HEK293T (cell line): ENCODE measurements at regions not wholly inside any gene's neighbourhood (a gene's known extent, or its start where the extent isn't known, plus 50 kb on each side); places are given as distances from the start of the nearest gene placed in this dataset.

Experiments used
- CTCF ChIA-PET: fragments of 350-600 bp; formaldehyde crosslinking; extraction: SDS; loops from one replicate; lab custom pipeline; 2021; ENCODE audit warnings: antibody characterized with exemption, inconsistent platforms; lab: Yijun Ruan, JAX
- POLR2A ChIA-PET: fragments of 350-600 bp; formaldehyde crosslinking; extraction: SDS; loops from one replicate; lab custom pipeline; 2020; ENCODE audit warnings: antibody characterized with exemption, inconsistent platforms; lab: Yijun Ruan, JAX
- DNase-seq: peaks from one replicate; pipeline ENCODE4 v3.0.0; 2012; ENCODE audit warnings: mixed read lengths; ENCODE audit errors: extremely low spot score
- ARNT ChIP-seq: fragments of 450-650 bp; IDR thresholded peaks from 2 replicates; pipeline ENCODE4 v1.6.1; 2017; ENCODE audit warnings: mild to moderate bottlenecking
- BHLHE40 ChIP-seq: fragments of 450-650 bp; IDR thresholded peaks from 2 replicates; pipeline ENCODE4 v1.6.1; 2016; ENCODE audit warnings: mild to moderate bottlenecking, moderate library complexity, borderline replicate concordance
- CTBP1 ChIP-seq: fragments of 450-650 bp; IDR thresholded peaks from 2 replicates; pipeline ENCODE4 v1.6.1; 2016; ENCODE audit warnings: borderline replicate concordance
- ELF4 ChIP-seq: fragments of 450-650 bp; IDR thresholded peaks from 2 replicates; pipeline ENCODE4 v1.6.1; 2017; ENCODE audit warnings: antibody characterized with exemption
- FOXA1 ChIP-seq: fragments of 450-650 bp; IDR thresholded peaks from 2 replicates; pipeline ENCODE4 v1.6.1; 2016; ENCODE audit warnings: mild to moderate bottlenecking
- FOXK2 ChIP-seq: fragments of 450-650 bp; IDR thresholded peaks from 2 replicates; pipeline ENCODE4 v1.6.1; 2016; ENCODE audit warnings: mild to moderate bottlenecking
- FOXM1 ChIP-seq: fragments of 450-650 bp; IDR thresholded peaks from 2 replicates; pipeline ENCODE4 v1.6.1; 2017; ENCODE audit warnings: mild to moderate bottlenecking, borderline replicate concordance
- HDGF ChIP-seq: fragments of 450-650 bp; IDR thresholded peaks from 2 replicates; pipeline ENCODE4 v1.6.1; 2017; ENCODE audit warnings: antibody characterized with exemption, borderline replicate concordance
- L3MBTL2 ChIP-seq: fragments of 450-650 bp; conservative IDR thresholded peaks from 2 replicates; pipeline ENCODE4 v1.6.1; 2016; ENCODE audit warnings: mild to moderate bottlenecking
- LEF1 ChIP-seq: fragments of 450-650 bp; IDR thresholded peaks from 2 replicates; pipeline ENCODE4 v1.6.1; 2017; ENCODE audit warnings: mild to moderate bottlenecking, borderline replicate concordance
- NFRKB ChIP-seq: fragments of 450-650 bp; IDR thresholded peaks from 2 replicates; pipeline ENCODE4 v1.6.1; 2016; ENCODE audit warnings: mild to moderate bottlenecking, moderate library complexity
- SP1 ChIP-seq: fragments of 450-650 bp; IDR thresholded peaks from 2 replicates; pipeline ENCODE4 v1.6.1; 2017
- SUZ12 ChIP-seq: fragments of 450-650 bp; IDR thresholded peaks from 2 replicates; pipeline ENCODE4 v1.6.1; 2016; ENCODE audit warnings: mild to moderate bottlenecking
- TARDBP ChIP-seq: fragments of 450-650 bp; IDR thresholded peaks from 2 replicates; pipeline ENCODE4 v1.6.1; 2016
- ZNF384 ChIP-seq: fragments of 450-650 bp; IDR thresholded peaks from 2 replicates; pipeline ENCODE4 v1.6.1; 2016
- TF ChIP-seq, protein P1 (sequence below): fragments of 450-650 bp; IDR thresholded peaks from 2 replicates; pipeline ENCODE4 v1.6.1; 2016

DNA sequence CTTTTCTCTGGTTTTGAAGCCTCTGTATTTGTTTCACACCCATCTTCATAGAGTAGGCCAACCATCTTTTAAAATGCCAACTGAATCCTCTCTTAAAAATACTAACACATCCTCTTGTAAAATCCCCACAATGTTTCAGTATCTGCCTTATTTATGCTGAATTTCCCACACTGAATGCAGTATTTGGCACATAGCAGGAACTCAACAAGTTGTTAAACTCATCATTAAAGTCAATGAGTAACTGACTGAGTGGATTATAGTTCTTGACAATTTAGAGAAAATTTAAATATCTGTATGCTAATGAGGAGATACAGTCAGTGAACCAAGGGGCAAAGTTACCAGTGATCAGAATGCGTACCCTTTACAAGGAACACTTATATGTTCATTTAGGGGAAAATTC, 505.5 kb upstream of the PCDH9 start:
- no peak for DNase-seq
- TF ChIP-seq ARNT (no peak), ELF4 (no peak), CTBP1 (no peak), HDGF (no peak), LEF1 (no peak), SP1 (no peak), FOXM1 (no peak), TARDBP (no peak), L3MBTL2 (no peak), SUZ12 (no peak)
- TF ChIP-seq, protein P1, sequence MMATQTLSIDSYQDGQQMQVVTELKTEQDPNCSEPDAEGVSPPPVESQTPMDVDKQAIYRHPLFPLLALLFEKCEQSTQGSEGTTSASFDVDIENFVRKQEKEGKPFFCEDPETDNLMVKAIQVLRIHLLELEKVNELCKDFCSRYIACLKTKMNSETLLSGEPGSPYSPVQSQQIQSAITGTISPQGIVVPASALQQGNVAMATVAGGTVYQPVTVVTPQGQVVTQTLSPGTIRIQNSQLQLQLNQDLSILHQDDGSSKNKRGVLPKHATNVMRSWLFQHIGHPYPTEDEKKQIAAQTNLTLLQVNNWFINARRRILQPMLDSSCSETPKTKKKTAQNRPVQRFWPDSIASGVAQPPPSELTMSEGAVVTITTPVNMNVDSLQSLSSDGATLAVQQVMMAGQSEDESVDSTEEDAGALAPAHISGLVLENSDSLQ, result no peak
- POLR2A ChIA-PET, result no interaction called here
- CTCF ChIA-PET, result interaction anchor here (0.8 kb wide), 1 partner anchor 98 kb away, joined by 4 read pairs; no protein-coding TSS in a partner anchor

- ChIA-PET POLR2A (no interaction called here), CTCF (no interaction called here)
- TF ChIP-seq SUZ12 (no peak), LEF1 (no peak), ELF4 (no peak), NFRKB (no peak)
- TF ChIP-seq, protein P1, result no peak
- no peak for DNase-seq
Measured at GRCh38 chr13:67726979-67727378, 496.8 kb upstream of the PCDH9 start.

DNA sequence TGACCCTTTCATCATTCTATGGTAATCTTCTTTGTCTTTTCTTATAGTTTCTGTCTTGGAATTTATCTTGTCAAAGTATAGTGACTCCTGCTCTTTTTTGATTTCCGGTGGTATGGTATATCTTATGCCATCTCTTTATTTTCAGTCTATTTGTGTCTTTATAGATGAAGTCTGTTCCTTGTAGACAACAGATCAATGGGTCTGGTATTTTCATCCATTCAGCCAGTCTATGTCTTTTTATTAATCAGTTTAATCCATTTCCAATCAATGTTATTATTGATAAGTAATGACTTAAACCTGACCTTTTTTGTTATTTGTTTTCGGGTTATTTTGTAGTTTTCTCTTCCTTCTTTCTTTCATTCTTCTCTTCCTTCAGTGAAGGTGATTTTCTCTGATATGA, 495.9 kb upstream of the PCDH9 start:
- TF ChIP-seq TARDBP (no peak), ZNF384 (no peak), L3MBTL2 (no peak), SP1 (no peak), FOXA1 (no peak), LEF1 (no peak), FOXM1 (no peak), ARNT (no peak), FOXK2 (no peak), HDGF (no peak)
- ChIA-PET POLR2A (no interaction called here), CTCF (no interaction called here)
- DNase-seq, result no peak

DNA sequence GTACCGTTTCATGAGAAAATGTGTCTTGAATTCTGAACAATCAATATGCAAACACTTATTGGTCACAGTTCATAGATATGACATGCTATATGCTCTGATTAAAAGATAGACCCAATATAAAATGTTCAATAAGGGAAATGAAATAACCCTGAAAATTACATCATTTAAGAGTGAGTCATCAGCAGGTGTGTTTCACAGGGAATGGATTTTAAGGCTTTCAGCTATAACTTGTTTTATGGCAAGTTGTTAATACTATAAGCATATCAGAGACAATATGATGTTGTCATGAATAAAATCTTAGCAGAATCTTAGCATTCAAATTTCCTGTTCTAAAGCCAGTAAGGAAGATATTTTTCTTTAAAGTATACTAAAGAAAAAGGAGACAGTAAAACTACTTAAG, 483.4 kb upstream of the PCDH9 start:
- CTCF ChIA-PET, result no interaction called here
- no peak for DNase-seq
- TF ChIP-seq FOXA1 (no peak), CTBP1 (no peak), ARNT (no peak), BHLHE40 (no peak), NFRKB (no peak), LEF1 (no peak), ZNF384 (no peak), SP1 (no peak), L3MBTL2 (no peak), ELF4 (no peak), TARDBP (no peak), FOXK2 (no peak), FOXM1 (no peak), HDGF (no peak), SUZ12 (no peak)
- TF ChIP-seq, protein P1, result no peak
- POLR2A ChIA-PET, result no interaction called here

DNA sequence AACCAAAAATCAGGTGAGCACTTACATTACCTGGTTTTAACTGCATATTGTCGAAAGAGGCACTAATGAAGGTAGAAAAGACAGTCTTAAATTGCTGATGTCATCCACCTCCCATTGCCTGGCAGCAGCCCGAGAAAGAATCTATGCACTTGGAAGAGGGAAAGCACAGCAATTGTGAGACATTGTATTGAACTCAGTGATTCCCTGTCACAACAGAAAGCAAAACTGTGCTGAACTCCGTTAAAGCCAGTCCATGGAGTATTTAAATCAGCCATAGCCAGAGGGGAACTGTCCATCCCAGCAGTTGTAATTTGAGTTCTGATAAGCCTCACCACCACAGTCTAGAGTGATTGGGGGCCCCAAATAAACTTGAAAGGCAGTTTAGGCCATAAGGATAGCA, 466.6 kb upstream of the PCDH9 start:
- ChIA-PET CTCF (no interaction called here), POLR2A (no interaction called here)
- TF ChIP-seq NFRKB (no peak), FOXK2 (no peak), SUZ12 (no peak), BHLHE40 (no peak), FOXM1 (no peak), ZNF384 (no peak), FOXA1 (no peak), L3MBTL2 (no peak), CTBP1 (no peak), SP1 (no peak)
- no peak for DNase-seq

GRCh38 chr13:67664502-67664901, 434.4 kb upstream of the PCDH9 start:
- no peak for DNase-seq
- ChIA-PET POLR2A (no interaction called here), CTCF (interaction anchor here (0.9 kb wide), 1 partner anchor 11 kb away, joined by 4 read pairs; no protein-coding TSS in a partner anchor)
- TF ChIP-seq ARNT, result no peak
- TF ChIP-seq, protein P1, result peak; percentile 35; the same call in 1 of the 2 replicates

DNA sequence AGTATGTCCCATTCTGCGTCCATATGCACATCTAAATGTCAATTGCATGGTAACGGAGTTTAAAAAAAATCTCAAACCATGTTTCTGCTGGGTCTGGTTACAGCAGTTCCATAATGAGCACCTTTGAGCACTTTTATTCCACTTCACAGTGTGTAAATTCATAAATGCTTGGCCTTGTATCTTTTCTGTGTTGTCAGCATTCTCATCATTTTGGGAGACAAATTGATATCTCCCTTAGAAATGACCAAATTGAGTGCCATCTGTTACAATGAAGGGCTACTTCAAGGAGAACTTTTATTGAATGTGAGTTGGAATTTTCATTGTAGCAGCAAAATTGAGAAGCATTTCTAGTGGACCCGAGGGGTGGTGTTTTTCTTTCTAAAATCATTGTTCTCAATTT, 432.9 kb upstream of the PCDH9 start:
- CTCF ChIA-PET, result no interaction called here
- POLR2A ChIA-PET, result no interaction called here
- DNase-seq, result no peak
- no peak for TF ChIP-seq NFRKB
- TF ChIP-seq ELF4, result no peak
- no peak for TF ChIP-seq FOXK2
- TF ChIP-seq SP1, result no peak
- no peak for TF ChIP-seq SUZ12
- TF ChIP-seq ARNT, result no peak
- TF ChIP-seq FOXM1, result no peak
- no peak for TF ChIP-seq L3MBTL2
- no peak for TF ChIP-seq HDGF
- no peak for TF ChIP-seq FOXA1
- no peak for TF ChIP-seq LEF1
- TF ChIP-seq CTBP1, result no peak
- TF ChIP-seq, protein P1, result no peak
- no peak for TF ChIP-seq TARDBP
- no peak for TF ChIP-seq BHLHE40
